ENCODE measurements at regions not wholly inside any gene's neighbourhood (a gene's known extent, or its start where the extent isn't known, plus 50 kb on each side); places are given as distances from the start of the nearest gene placed in this dataset.

- no peak overlapping the region for H3K27ac Mint-ChIP-seq
- no peak overlapping the region for H3K4me3 Mint-ChIP-seq
- no peaks in the 10 kb centered on the region for H3K36me3 Mint-ChIP-seq
- TF ChIP-seq ZNF121 (CRISPR knock-in tag; IDR thresholded peaks at IDR 0.05) (no peak), HMGXB4 (CRISPR knock-in tag; IDR thresholded peaks at IDR 0.05) (no peak), ZNF416 (CRISPR knock-in tag; IDR thresholded peaks at IDR 0.05) (no peak), EMX1 (CRISPR knock-in tag; IDR thresholded peaks at IDR 0.05) (no peak), AR (CRISPR knock-in tag; IDR thresholded peaks at IDR 0.05) (no peak), GTF2I (CRISPR knock-in tag; conservative IDR thresholded peaks at IDR 0.05) (no peak), CTCF (IDR thresholded peaks at IDR 0.05) (no peak), TP53 (CRISPR knock-in tag; IDR thresholded peaks at IDR 0.05) (no peak), AFF4 (CRISPR knock-in tag; IDR thresholded peaks at IDR 0.05; ENCODE audit: borderline replicate concordance) (no peak), ZNF532 (CRISPR knock-in tag; IDR thresholded peaks at IDR 0.05; ENCODE audit: borderline replicate concordance) (no peak), MXD4 (CRISPR knock-in tag; IDR thresholded peaks at IDR 0.05; ENCODE audit: borderline replicate concordance) (no peak)
- no peak for DNase-seq (ENCODE audit: low spot score)
- no peaks in the 10 kb centered on the region for H3K27me3 Mint-ChIP-seq (ENCODE audit: low read depth)
- no peaks in the 10 kb centered on the region for H3K9me3 Mint-ChIP-seq
- peaks cover 69% of the 10 kb centered on the region for H3K4me1 Mint-ChIP-seq
- POLR2A ChIA-PET, result interaction anchor here (0.6 kb wide), 1 partner anchor 165 kb away, joined by 8 read pairs; no protein-coding TSS in a partner anchor
- CTCF ChIA-PET, result interaction anchor here (1.1 to 7.7 kb wide), 10 partner anchors 10 to 550 kb away, joined by 3 to 109 read pairs (median 8); no protein-coding TSS in a partner anchor
- ATAC-seq, result no peak
Measured at GRCh38 chr17:79191270-79191934, 116.8 kb downstream of the ENGASE start.

Measured in WTC11 (cell line).